Gastrocnemius medialis (tissue), 4 donors: ENCODE measurements at regions not wholly inside any gene's neighbourhood (a gene's known extent, or its start where the extent isn't known, plus 50 kb on each side); places are given as distances from the start of the nearest gene placed in this dataset.

ENCODE experiments used
- ATAC-seq, 2 donors: fragments of 150-250 bp; one replicate each; pipeline ENCODE4 v1.9.1; 2016
- DNase-seq, 2 donors: peaks; one replicate each; pipeline ENCODE4 v3.0.0-alpha.2; 2019
- H3K27ac ChIP-seq, 4 donors: fragments of 200-600 bp; sonication (generic); 1 replicate in 1 of 4; 2 replicates in 3 of 4; pipeline ENCODE4 v1.5.1; 2016 to 2018; ENCODE audit warnings: mild to moderate bottlenecking in 2 of 4, moderate library complexity in 1 of 4
- H3K27me3 ChIP-seq, 3 donors: fragments of 200-600 bp; sonication (generic) in 2 of 3; 1 replicate in 1 of 3; 2 replicates in 2 of 3; pipeline versions ENCODE4 v1.5.1 to v1.6.0; 2016 to 2019; ENCODE audit warnings: mild to moderate bottlenecking in 1 of 3, moderate library complexity in 1 of 3
- H3K36me3 ChIP-seq, 2 donors: fragments of 200-600 bp; sonication (generic) in 1 of 2; one replicate each; pipeline ENCODE4 v1.5.1; 2017 to 2018
- H3K4me1 ChIP-seq, 2 donors: fragments of 200-600 bp; sonication (generic) in 1 of 2; one replicate each; pipeline ENCODE4 v1.5.1; 2016 to 2017; ENCODE audit warnings: mild to moderate bottlenecking in 2 of 2
- H3K4me3 ChIP-seq, 4 donors: fragments of 200-600 bp; sonication (generic) in 3 of 4; 1 replicate in 1 of 4; 2 replicates in 3 of 4; pipeline ENCODE4 v1.5.1; 2016 to 2019; ENCODE audit warnings: mild to moderate bottlenecking in 2 of 4
- H3K9me3 ChIP-seq, 3 donors: fragments of 200-600 bp; sonication (generic) in 2 of 3; 1 replicate in 1 of 3; 2 replicates in 2 of 3; pipeline ENCODE4 v1.5.1; 2016 to 2019
- POLR2A ChIP-seq, 2 donors: fragments of 450-650 bp; IDR thresholded peaks; one replicate each; pipeline ENCODE4 v1.6.1; 2017; ENCODE audit warnings: antibody characterized with exemption in 2 of 2, mild to moderate bottlenecking in 2 of 2, moderate library complexity in 2 of 2
- in situ Hi-C, 4 donors: fragments of 200-750 bp; cut with MboI; loops; one replicate each; pipeline versions ENCODE4 v1.15.0 to v1.8.0; 2017; ENCODE audit warnings: low sequenced_read_pairs in 4 of 4
- intact Hi-C: fragments of 100-400 bp; cut with DNase I; formaldehyde crosslinking; loops from one replicate; pipeline ENCODE4 v1.15.1; 2023; ENCODE audit warnings: low total_unique reads
- TF ChIP-seq, protein P1 (sequence below), 5 experiments: fragments of 450-650 bp in 3 of 5; fragments of 200-600 bp in 2 of 5; sonication (generic) in 2 of 5; IDR thresholded peaks in 4 of 5; conservative IDR thresholded peaks in 1 of 5; 1 replicate in 4 of 5; 2 replicates in 1 of 5; pipeline ENCODE4 v1.5.1; 2016 to 2019; ENCODE audit warnings: antibody characterized with exemption in 5 of 5, mild to moderate bottlenecking in 3 of 5, moderate library complexity in 3 of 5

DNA sequence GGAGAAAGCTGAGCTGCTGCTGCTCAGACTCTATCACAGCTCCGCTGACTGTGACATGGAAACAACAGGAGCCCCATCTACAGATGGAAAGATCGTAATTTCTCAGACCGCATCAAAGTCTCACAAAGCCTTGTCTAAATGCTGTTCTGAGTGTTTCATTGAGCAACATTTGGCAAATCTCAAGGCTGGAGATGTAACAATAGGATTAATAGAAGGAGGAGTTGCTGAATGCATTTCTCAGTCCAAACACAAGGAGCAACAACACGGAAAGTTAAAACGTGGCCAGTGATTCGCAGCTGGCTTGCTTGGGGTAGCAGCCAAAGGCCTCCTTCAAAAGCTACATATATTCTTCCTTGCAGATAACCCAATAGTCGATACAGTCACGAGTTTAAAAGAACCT is 55.7 kb downstream of the MRPL57 start:
- peak; percentile 50 to 70 for ATAC-seq
- peak in 1 of 2 donors; percentile 25 for DNase-seq
- in situ Hi-C loops (no loop called here), intact Hi-C loops (no loop called here)
- Histone ChIP-seq H3K27ac (no peak overlapping the region), H3K27me3 (peaks cover 0 to 3% (median 0%) of the 10 kb centered on the region in 3 donors), H3K9me3 (no peaks in the 10 kb centered on the region), H3K4me1 (no peaks in the 10 kb centered on the region), H3K36me3 (no peaks in the 10 kb centered on the region), H3K4me3 (no peak overlapping the region)
- TF ChIP-seq POLR2A (IDR thresholded peaks at IDR 0.05) = no peak
- TF ChIP-seq, protein P1, sequence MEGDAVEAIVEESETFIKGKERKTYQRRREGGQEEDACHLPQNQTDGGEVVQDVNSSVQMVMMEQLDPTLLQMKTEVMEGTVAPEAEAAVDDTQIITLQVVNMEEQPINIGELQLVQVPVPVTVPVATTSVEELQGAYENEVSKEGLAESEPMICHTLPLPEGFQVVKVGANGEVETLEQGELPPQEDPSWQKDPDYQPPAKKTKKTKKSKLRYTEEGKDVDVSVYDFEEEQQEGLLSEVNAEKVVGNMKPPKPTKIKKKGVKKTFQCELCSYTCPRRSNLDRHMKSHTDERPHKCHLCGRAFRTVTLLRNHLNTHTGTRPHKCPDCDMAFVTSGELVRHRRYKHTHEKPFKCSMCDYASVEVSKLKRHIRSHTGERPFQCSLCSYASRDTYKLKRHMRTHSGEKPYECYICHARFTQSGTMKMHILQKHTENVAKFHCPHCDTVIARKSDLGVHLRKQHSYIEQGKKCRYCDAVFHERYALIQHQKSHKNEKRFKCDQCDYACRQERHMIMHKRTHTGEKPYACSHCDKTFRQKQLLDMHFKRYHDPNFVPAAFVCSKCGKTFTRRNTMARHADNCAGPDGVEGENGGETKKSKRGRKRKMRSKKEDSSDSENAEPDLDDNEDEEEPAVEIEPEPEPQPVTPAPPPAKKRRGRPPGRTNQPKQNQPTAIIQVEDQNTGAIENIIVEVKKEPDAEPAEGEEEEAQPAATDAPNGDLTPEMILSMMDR (IDR thresholded peaks at IDR 0.05 in 4 of 5, conservative IDR thresholded peaks at IDR 0.05 in 1 of 5) = no peak

DNA sequence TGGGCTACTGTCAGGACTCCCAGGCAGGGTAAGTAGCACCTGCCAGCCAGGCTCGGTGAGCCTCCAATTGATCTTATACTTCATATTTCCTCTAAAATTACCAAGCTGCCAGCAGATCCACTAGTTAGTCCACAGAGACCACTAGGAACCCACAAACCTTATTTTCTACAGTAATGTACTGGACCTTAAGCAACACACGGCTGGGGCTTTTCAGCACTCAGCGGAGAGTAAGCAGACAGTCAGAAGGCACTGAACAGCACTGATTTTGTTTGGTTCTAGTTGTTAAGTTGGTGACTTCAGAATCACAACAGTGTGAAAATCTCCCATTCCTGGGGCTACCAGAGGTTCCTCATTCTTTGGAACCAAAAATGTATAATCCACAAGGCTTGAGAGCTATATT is 56.1 kb downstream of the MRPL57 start:
- no peaks in the 10 kb centered on the region for H3K4me1 ChIP-seq
- intact Hi-C loops = no loop called here
- no peak overlapping the region for H3K27ac ChIP-seq
- DNase-seq (no peak), ATAC-seq (peak; percentile 27 to 30)
- peaks cover 0 to 3% (median 0%) of the 10 kb centered on the region in 3 donors for H3K27me3 ChIP-seq
- no peaks in the 10 kb centered on the region for H3K9me3 ChIP-seq
- in situ Hi-C loops = no loop called here
- no peak overlapping the region for H3K4me3 ChIP-seq
- no peaks in the 10 kb centered on the region for H3K36me3 ChIP-seq
- no peak for TF ChIP-seq POLR2A (IDR thresholded peaks at IDR 0.05)
- TF ChIP-seq, protein P1 (IDR thresholded peaks at IDR 0.05 in 4 of 5, conservative IDR thresholded peaks at IDR 0.05 in 1 of 5) = no peak

DNA sequence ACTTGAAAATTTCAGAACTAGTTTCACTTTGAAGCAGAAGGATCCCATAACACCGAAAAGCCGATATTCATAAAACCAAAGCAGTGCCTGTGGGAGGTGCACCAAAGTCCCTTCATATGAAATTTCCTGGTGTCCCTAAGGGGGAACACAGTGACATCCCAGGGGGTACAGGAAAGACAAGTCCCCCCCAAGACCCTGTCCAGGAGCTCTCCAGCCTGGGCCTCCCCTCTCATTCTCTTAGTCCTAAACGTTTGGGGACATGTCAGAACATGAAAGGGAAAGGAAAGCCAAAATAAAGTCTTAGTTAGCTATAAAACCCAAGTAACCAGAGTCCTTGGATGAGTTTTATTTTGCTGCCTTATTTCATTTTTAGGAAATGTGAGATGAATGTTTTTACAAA is 56.6 kb downstream of the MRPL57 start:
- Histone ChIP-seq H3K36me3 (no peaks in the 10 kb centered on the region), H3K9me3 (no peaks in the 10 kb centered on the region), H3K27me3 (peaks cover 0 to 3% (median 0%) of the 10 kb centered on the region in 3 donors), H3K27ac (no peak overlapping the region), H3K4me3 (no peak overlapping the region), H3K4me1 (no peaks in the 10 kb centered on the region)
- TF ChIP-seq POLR2A (IDR thresholded peaks at IDR 0.05) = no peak
- TF ChIP-seq, protein P1 (IDR thresholded peaks at IDR 0.05 in 4 of 5, conservative IDR thresholded peaks at IDR 0.05 in 1 of 5) = no peak
- ATAC-seq (no peak), DNase-seq (no peak)
- intact Hi-C loops = no loop called here
- in situ Hi-C loops = no loop called here

DNA sequence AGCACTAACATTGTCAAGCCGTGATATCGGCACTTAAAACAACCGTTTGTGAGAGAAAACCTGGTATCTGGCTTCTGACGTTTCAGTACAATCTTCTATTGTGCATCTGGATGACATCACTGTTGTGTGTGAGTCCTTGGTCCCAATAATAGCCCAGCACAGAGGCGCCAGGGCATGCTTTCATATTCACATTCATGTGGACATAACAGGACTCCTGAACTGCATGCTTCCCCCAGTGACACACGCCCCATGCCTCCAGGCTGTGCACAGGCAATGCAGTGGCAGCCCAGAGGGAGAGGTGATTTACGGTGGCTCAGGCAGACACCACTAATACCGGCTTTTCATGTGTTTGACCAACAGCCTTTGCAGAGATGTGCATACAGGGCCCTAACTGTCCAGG is 58.1 kb downstream of the MRPL57 start:
- Histone ChIP-seq H3K4me1 (no peaks in the 10 kb centered on the region), H3K27ac (no peak overlapping the region), H3K36me3 (no peaks in the 10 kb centered on the region), H3K9me3 (no peaks in the 10 kb centered on the region), H3K4me3 (no peak overlapping the region), H3K27me3 (peaks cover 0 to 3% (median 0%) of the 10 kb centered on the region in 3 donors)
- ATAC-seq = no peak
- TF ChIP-seq, protein P1 (IDR thresholded peaks at IDR 0.05 in 4 of 5, conservative IDR thresholded peaks at IDR 0.05 in 1 of 5) = no peak
- DNase-seq = no peak
- intact Hi-C loops (no loop called here), in situ Hi-C loops (no loop called here)

DNA sequence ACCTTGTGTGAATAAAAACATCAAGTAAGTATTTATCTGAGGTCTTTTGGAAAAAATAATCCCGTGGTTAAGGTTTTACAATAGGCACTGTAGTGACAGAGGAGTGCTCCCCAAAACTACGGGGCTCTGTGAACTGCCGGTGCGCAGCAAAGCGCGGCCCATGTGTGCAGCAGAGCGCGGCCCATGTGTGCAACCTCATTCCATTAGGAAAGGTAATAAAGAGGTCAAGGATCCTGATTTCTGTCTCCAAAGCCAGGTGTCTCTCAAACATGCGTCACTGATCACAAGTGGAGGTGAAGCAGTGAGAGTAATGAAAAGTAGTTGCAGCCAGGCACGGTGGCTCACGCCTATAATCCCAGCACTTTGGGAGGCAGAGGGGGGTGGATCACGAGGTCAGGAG is 58.7 kb downstream of the MRPL57 start:
- H3K27ac ChIP-seq = no peak overlapping the region
- in situ Hi-C loops = no loop called here

More for the DNA sequence above, 58.7 kb downstream of the MRPL57 start:
- TF ChIP-seq, protein P1 (IDR thresholded peaks at IDR 0.05 in 4 of 5, conservative IDR thresholded peaks at IDR 0.05 in 1 of 5) = no peak
- TF ChIP-seq POLR2A (IDR thresholded peaks at IDR 0.05) = no peak
- Histone ChIP-seq H3K27me3 (peaks cover 0 to 3% (median 0%) of the 10 kb centered on the region in 3 donors), H3K4me3 (no peak overlapping the region), H3K4me1 (no peaks in the 10 kb centered on the region), H3K9me3 (no peaks in the 10 kb centered on the region), H3K36me3 (no peaks in the 10 kb centered on the region)
- ATAC-seq = no peak
- DNase-seq = no peak
- intact Hi-C loops = no loop called here
